Activated CD4-positive, alpha-beta T cell treated with anti-CD3 and anti-CD28 coated beads, Interleukin-2, amount 50 U/mL, for 48 hours (primary cell): ENCODE measurements at regions not wholly inside any gene's neighbourhood (a gene's known extent, or its start where the extent isn't known, plus 50 kb on each side); places are given as distances from the start of the nearest gene placed in this dataset.
"Not testable (repeated sequence)": the region's sequence is repeated elsewhere in the genome, so short reads cannot be mapped to it uniquely, and the experiment has no call there.

Experiments
- DNase-seq, 2 experiments: peaks; one replicate each; pipeline ENCODE4 v3.0.0-alpha.2; 2020

DNA sequence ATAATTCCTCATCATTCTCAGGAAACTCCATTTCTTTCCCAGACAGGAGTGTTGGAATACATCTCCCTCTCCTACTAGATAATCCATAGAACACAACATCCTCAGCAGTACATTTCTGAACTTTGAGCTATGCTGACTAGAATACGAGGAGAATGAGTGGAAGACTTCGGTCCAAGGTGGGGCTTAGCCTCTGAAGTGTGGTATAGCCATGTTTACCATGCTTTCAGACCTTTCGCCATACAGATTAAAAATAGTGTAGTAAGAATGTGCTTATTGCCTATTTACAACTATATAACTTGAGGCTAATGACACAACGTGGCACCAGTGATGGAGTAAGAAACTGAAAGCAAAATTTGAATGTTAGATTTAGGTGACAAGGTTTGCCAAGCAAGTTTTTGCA, 184.5 kb upstream of the KRR1 start:
- no peak for DNase-seq

DNA sequence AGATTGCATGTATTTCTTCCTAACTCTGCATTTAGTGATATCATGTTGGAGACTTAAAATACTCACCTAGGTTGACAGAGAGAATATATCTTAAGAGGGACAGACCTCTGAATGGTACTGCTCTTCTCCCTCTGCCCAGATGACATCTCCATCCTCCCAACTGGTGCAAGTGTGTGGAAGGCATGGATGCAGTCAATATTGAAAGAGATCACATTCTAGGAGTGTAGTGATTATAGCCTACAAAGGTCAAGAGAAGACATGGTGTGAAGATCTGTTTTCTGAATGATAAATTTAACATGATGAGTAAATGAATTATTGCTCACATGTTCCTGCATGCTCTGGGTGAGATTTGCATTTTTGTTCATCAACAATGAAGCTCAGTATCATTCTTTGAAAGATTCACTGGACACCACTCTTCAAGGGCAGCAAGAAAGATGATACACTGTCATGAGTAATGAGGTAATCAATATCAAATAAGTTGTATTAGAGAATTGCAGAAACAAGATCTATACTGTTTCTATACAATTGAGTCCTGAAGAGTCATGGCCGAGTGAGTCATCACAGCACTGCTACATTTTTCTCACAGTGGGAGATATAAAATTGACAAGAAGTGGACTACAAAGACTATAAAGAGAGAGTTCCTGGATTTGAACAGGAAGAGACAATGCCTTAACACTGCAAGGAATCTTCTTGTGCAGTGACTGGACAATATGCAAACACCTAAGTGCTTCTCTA, 183.3 kb upstream of the KRR1 start:
- DNase-seq = no peak

DNA sequence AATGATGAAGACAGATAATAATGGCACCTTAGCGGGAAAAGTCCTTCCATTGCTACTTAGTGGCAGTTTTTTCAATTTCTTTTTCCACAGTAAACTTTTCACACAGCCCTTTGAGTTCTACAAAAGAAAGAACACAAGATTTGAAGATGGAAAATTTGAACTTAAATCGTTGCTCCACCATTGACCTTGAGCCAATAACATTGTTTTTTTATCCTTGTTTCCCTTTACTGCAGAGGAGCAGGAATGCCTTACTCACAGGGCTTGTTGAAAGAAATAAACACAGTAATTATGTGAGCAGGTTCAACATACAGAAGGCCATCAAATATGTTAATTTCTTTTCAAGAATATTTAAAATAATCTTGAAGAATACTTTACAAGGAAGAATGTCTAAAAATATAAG, 181.5 kb upstream of the KRR1 start:
- no peak for DNase-seq

DNA sequence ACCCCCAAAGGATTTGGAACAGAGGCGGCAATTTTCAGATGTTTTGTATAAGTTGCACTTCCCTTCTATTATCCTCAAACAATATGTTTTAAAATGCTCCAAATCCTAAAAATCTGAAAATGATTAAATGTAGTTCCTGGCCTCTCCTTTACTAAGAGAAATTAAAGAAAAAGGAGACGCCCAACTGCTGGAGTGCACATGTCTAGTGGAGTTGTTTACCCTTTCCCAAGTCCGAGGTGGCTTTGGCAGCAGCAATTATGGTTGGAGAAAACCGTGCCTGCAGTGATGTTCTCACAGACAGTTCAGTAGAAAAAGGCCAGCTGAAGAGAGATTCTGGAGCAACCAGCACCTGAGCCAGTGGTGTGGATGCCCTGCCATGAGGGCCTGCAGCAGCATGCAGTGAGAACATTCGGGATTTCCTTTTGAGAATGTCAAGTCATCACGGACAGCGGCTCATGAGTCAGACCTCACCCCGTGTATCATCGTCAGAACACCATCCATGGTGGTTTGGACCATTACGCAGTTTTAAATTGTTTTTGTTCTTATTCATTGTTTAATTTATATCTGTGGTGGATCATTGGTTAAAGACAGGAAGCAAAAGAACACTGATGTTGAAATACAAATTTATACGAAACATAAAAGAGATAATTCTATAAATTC, 179.0 kb upstream of the KRR1 start:
- no peak for DNase-seq

DNA sequence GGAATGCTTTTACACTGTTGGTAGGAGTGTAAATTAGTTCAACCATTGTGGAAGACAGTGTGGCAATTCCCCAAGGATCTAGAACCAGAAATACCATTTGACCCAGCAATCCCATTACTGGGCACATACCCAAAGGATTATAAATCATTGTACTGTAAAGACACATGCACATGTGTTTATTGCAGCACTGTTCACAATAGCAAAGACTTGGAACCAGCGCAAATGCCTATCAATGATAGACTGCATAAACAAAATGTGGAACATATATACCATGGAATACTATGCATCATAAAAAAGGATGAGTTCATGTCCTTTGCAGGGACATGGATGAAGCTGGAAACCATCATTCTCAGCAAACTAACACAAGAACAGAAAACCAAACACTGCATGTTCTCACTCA, 174.8 kb upstream of the KRR1 start:
- not testable (repeated sequence) for DNase-seq

DNA sequence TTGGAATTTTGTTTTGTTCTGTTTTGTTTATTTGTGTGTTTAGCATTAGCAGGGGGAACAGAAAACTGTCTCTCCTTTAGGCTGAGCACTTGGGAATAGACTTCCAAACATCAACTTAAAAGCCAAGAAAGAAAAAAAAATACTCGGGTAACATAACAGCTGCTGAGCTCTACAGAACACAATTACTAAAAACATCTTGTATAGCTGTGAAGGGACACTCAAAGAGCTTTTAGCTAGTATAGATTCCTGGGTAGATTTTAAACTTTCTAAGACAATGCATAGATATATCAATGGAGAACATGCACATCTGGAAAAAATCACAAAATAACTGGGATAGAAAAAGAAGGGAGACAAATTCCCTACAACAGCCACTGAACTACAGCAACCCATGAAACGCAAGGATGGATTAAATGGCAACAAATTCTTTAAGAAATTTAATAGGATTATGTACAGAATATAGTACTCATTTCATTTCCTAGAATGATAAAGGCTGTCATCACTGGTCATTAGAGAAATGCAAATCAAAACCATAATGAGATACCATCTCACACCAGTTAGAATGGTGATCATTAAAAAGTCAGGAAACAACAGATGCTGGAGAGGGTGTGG, 174.3 kb upstream of the KRR1 start:
- DNase-seq = no peak

DNA sequence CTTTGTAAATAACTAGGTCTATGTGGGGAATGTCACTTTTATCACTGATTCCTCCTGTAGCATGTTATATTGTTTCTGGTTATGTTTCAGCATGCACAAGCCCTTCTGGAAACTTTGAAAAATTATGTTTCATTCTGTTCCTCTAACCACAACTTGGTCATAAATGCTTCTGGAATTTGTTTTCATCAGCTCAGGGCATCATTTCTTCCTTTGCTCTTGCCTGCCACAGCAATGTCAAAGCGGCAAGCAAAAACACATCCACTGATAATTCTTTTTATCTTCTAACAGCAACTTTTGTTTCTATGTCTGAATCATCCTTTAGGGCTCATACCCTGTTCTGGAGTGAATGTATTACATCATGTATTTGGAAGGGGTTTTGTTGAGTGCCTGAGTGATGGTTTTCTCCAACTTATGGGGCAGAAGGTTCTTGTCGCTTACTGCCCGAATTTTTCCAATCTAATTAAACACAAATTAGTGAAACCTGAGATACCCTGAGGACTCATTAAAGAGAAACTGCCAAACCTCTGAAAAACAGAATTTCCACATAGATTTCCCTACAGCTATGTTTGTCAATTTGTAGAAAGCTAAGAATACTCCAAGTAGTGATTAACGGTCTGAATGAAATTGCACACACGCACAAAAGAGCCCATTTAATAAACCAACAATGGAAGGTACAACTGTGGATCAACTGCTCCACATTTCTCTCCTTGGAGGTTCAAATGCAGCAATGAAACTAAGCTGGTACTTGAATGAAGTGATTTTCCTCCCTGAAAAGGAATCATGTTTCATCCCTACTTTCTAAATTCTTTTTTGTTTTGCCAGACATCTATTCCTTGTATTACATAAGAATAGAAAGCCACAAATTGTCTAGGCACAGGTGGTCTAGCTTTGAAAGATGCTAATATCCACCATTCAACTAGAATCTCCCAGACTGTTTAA, 173.5 kb upstream of the KRR1 start:
- DNase-seq = no peak

DNA sequence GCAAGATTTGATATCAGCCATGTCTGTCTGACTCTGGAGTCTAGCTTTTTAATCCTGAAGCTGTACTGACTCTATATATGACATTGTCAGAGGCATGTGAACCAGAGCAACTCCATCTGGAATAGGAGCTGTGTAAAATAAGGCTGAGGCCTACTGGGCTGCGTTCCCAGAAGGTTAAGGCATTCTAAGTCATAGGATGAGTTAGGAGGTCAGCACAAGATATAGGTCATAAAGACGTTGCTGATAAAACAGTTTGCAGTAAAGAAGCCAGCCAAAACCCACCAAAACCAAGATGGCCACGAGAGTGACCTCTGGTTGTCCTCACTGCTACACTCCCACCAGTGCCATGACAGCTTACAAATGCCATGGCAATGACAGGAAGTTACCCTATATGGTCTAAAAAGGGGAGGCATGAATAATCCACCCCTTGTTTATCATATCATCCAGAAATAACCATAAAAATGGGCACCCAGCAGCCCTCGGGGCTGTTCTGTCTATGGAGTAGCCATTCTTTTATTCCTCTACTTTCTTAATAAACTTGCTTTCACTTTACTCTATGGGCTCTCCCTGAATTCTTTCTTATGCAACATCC, 172.7 kb upstream of the KRR1 start:
- DNase-seq = not testable (repeated sequence)

DNA sequence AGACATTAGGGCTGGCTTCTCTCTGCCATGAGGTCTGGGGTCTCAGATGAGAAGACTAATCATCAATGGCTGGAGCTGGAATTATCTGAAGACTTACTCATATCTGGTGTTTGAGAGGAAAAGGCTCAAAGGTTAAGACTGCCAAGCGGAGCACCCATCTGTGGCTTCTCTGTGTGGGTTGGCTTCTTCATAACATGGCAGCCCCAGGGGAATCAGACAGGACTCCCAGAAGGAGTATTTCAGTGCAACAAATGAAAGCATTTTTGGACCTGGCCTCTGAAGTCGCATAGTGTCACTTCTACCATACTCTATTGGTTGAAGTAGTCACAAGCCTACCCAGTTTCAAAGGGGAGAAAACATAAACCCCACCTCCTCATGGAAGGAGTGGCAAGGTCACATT, 171.8 kb upstream of the KRR1 start:
- DNase-seq = no peak

DNA sequence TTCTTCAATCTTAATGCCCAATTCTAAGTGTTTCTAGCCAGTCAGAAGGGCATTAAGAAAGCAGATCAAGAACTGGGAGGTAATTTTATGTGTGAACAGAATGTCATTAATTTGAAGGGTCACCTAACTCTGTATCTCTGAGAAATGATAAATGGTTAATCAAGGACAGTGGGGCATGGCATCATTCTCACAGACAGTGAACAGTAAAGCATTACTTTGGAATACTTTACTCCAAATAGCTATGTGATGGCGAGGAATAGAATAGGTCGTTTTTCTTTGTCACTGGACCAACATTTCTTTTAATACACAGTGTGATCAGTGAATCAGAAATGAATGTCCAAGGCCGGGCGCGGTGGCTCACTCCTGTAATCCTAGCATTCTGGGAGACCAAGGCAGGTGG, 166.1 kb upstream of the KRR1 start:
- DNase-seq = no peak

DNA sequence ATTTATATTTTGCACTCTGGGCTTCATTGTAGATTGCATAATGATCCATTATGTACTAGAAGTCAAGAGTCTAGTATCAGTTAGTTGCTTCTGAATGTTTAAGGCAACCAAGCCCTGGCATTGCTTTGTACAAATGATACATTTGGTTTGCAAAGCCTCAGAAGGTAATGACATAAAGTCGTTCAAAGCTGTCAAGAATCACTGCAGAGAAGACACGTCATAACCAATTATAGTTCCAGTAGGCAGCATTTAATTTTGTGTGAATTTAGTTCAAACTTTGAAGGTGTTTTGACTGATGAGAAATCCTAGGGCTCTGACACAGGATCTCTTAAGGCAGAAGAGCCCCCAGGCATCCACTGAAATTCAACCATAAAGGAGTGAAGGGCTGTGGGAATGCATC, 163.0 kb upstream of the KRR1 start:
- DNase-seq = no peak

DNA sequence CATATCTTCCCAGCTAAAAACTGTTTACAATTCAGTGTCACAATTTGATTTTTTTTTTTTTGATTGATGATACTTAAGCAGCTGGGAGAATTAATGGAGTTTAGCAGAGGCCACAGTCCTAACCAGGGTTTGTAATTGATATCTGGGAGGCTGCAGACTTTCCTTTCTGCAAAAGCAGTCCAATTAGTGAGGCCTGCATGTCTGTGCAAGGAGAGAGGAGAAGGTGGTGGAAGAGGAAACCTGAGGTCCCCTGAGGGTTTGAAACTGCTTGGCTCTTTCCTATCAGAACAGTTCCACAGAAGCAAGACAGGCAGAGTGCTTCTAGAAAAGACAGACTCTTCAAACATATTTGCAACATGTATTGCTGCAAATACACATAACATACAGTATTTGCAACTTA, 160.8 kb upstream of the KRR1 start:
- no peak for DNase-seq

DNA sequence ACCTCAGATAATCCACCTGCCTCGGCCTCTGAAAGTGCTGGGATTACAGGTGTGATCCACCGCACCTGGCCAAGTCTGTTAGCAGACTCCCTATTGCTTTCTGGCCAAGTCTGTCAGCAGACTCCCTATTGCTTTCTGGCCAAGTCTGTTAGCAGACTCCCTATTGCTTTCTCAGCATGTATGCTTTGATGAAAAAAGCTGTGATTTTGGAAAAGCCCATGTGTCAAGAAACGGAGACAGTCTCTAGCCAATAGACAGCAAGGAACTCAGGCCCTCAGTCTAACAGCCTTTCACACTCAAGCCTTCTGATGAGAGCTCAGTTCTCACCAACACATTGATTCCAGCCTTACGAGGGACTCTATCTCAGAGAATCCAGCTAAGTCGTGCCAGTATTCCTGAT, 158.8 kb upstream of the KRR1 start:
- no peak for DNase-seq

DNA sequence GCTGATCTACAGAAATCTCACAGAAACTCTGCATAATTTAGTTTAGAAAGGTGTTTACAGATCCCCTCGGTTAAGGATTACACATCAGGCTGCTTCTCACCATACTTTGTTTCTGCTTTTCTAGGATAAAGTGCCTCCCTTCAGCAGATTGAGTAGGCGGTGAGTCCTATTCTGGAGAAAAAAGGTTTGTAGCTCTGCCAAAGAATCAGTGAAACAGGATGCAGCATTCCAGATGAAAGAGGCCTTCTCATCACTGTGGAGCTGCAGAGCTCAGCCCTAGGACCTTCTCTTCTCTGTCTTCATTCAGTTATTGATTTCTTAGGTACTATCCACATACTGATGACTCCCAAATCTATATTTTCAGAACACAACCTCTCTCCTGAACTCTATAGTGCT, 155.5 kb upstream of the KRR1 start:
- DNase-seq = no peak

DNA sequence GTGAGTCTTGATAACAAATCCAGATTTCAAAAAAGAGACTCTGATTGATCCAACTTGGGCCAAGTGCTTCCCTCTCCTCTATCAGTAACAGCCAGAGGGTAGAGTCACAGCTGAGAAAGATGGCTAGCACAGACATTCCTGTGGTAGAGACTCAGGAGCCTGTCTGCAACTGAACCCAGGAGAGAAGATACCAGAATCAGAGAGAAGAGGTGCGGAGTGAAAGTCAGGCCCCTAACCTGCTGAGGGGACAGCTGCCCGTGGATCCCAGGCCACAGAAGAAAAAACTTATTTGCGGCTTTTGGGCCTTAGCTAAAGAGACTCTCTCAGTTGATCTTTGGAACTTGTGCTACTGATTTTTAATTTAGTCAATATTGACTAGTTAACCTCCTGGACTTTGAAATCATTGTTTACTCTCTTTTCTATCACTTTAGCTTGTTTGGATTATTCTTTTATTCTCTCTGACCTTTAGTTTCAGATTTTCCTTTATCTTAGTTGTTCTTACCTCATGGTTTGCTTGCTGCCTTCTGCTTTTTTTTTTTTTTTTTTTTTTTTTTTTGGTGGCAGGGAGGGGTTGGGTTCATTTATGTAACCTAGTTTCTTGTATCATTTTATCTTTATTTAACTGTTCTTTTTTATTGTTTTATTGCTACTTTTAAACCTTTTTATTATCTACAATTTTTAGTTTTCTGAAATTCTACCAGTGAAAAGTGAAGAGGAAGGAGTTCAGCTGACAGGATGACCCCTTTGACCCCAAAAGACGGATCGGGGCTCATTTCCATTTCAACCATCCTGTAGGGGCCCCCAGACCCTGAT, 154.9 kb upstream of the KRR1 start:
- no peak for DNase-seq

DNA sequence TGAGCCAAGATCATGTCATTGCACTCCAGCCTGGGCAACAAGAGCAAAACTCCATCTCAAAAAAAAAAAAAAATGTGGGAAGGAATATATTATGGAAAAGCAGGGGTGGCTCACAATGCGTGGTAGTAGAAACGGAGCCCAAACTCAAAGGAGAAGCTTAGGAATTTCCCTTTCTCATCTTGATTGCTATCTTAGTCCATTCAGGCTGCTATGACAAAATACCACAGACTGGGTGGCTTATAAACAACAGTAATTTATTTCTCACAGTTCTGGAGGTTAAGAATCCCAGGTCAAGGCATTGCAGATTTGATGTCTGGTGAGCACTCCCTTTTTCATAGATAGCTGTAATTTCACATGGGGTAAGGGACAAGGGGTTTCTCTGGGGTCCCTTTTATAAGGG, 153.8 kb upstream of the KRR1 start:
- no peak for DNase-seq

DNA sequence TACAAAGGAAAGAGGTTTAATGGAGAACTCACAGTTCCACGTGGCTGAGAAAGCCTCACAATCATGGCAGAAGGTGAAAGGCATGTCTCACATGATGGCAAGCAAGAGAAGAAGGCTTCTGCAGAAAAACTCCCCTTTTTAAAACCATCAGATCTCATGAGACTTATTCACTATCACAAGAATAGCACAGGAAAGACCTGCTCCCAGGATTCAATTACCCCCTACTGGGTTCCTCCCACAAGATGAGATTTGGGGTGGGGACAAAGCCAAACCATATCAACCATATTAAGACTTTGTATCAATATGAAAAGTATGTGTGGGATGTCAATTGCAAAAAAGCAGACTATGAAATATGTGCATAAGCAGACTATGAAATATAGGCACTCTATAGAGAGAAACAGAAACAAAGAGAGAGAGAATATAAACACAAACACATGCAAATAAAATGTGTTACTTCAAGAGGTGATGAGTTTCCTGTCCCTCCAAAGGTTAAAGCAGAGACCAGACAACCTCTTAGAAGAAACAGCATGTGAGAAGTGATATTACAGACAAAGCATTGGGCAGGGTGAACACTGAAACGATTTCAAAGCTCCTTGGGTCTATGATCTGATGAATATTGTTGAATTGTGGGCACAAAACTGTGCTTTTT, 151.2 kb upstream of the KRR1 start:
- DNase-seq = no peak

DNA sequence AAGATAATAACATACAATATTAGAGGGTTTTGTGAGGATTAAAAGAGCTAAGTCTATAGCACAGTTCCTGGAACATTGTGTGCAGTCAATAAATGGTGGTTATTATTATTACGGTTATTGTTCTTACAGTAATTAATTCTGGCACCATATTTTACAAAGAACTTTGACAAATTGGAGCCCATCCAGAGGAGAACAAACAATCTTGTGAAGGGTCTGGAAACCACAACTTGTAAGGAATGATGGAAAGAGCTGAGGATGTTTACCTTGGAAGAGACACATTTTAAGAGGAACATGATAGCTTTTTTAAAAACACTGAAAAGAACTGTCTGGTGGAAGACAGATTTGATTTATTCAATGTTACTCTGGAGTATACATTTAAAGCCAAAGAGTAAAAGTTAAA, 150.5 kb upstream of the KRR1 start:
- no peak for DNase-seq

DNA sequence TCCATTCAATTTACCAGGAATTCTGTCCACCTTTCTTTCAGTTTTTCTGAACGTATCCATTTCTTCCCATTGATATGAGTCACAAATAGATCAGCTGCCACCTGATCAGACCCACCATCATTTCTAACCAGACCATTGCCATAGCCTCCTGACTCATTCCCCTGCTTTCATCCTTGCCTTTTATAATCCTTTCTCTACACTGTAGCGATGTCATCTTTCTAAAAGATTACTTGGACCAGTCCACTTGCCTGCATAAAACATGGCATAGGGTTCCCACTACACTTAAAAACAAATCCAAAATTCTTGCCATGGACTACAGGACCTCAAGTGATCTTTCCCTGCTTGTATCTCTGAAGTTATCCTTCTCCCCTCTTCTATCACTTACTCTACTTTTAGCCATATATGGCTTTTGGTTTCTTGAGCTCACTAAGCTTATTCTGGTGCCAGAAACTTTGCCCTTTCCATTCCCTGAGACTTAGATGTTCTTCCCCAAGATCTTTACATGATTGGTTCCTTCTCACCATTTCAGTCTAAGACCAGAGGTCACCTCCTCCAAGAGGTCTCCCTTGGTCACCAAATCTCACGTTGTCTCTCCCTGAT, 149.5 kb upstream of the KRR1 start:
- no peak for DNase-seq

DNA sequence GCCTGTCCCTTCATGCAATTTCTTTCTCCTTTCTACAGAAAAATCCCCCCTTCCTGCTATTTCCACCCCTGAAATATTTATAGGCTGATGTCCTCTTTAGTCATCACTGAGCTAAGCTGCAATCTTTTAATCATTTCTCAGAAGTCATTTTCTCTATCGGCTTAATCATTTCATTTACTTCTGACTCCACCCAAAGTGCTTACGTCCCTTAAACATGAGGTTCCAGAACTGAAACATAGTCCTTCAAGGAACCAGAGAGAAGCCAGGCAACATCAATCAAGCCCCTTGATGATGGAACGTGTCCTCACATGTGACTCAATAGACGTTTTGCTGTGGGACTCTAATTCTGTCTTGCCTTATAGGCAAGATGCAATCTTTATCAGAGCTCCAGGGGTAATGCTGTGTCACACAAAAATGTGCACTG, 148.7 kb upstream of the KRR1 start:
- no peak for DNase-seq
